Neural progenitor cell (in vitro differentiated cells): ENCODE measurements at regions not wholly inside any gene's neighbourhood (a gene's known extent, or its start where the extent isn't known, plus 50 kb on each side); places are given as distances from the start of the nearest gene placed in this dataset.

ENCODE experiments used
- DNase-seq: peaks from one replicate; pipeline ENCODE4 v3.0.0-alpha.2; 2016; ENCODE audit warnings: low spot score
- H2AFZ ChIP-seq: fragments of 200-600 bp; sonication (generic); replicated peaks from 2 replicates; pipeline ENCODE4 v1.6.1; 2016; ENCODE audit warnings: antibody characterized with exemption
- H3F3A ChIP-seq: fragments of 200-600 bp; sonication (generic); 2 replicates; pipeline ENCODE4 v1.6.1; 2016; ENCODE audit warnings: antibody characterized with exemption, low read depth
- H3K27ac ChIP-seq: fragments of 200-600 bp; sonication (generic); 2 replicates; pipeline ENCODE4 v1.5.1; 2016; ENCODE audit warnings: mild to moderate bottlenecking
- H3K27me3 ChIP-seq: fragments of 200-600 bp; sonication (generic); 2 replicates; pipeline ENCODE4 v1.6.1; 2016; ENCODE audit warnings: mild to moderate bottlenecking, moderate library complexity
- H3K36me3 ChIP-seq: fragments of 200-600 bp; sonication (generic); 2 replicates; pipeline ENCODE4 v1.5.1; 2016
- H3K4me1 ChIP-seq: fragments of 200-600 bp; sonication (generic); 2 replicates; pipeline ENCODE4 v1.6.1; 2016; ENCODE audit warnings: mixed run types
- H3K4me2 ChIP-seq: fragments of 200-600 bp; sonication (generic); 2 replicates; pipeline ENCODE4 v1.6.1; 2016
- H3K4me3 ChIP-seq: fragments of 200-600 bp; sonication (generic); 2 replicates; pipeline ENCODE4 v1.5.1; 2016
- H3K79me2 ChIP-seq: fragments of 200-600 bp; sonication (generic); 2 replicates; pipeline ENCODE4 v1.6.1; 2016; ENCODE audit warnings: low read depth
- H3K9ac ChIP-seq: fragments of 200-600 bp; sonication (generic); 2 replicates; pipeline ENCODE4 v1.6.1; 2016
- H3K9me3 ChIP-seq: fragments of 200-600 bp; sonication (generic); 2 replicates; pipeline ENCODE4 v1.5.1; 2016; ENCODE audit warnings: low read depth
- H4K20me1 ChIP-seq: fragments of 200-600 bp; sonication (generic); 2 replicates; pipeline ENCODE4 v1.6.1; 2016; ENCODE audit warnings: low read depth
- H3K27ac Mint-ChIP-seq: 3 replicates; pipeline ENCODE4 v1.8.0; 2021; ENCODE audit warnings: mixed read lengths
- H3K27me3 Mint-ChIP-seq: 2 replicates; pipeline ENCODE4 v1.8.0; 2022; ENCODE audit warnings: low read depth, mild to moderate bottlenecking, inconsistent platforms, moderate library complexity, mixed read lengths; ENCODE audit not compliant: insufficient read depth
- H3K36me3 Mint-ChIP-seq: 3 replicates; pipeline ENCODE4 v1.8.0; 2021; ENCODE audit warnings: mixed read lengths
- H3K4me1 Mint-ChIP-seq: 3 replicates; pipeline ENCODE4 v1.8.0; 2021; ENCODE audit warnings: mixed read lengths
- H3K4me3 Mint-ChIP-seq: 3 replicates; pipeline ENCODE4 v1.8.0; 2021; ENCODE audit warnings: mild to moderate bottlenecking, moderate library complexity, mixed read lengths
- H3K9me3 Mint-ChIP-seq: 3 replicates; pipeline ENCODE4 v1.8.0; 2020; ENCODE audit warnings: mixed read lengths
- EZH2 ChIP-seq: fragments of 200-600 bp; sonication (generic); IDR thresholded peaks from 2 replicates; pipeline ENCODE4 v1.6.1; 2017; ENCODE audit warnings: antibody characterized with exemption, mild to moderate bottlenecking, moderate library complexity
- EZH2phosphoT487 ChIP-seq: fragments of 200-600 bp; sonication (generic); IDR thresholded peaks from 2 replicates; pipeline ENCODE4 v1.6.1; 2017; ENCODE audit warnings: antibody characterized with exemption
- TF ChIP-seq, protein P1 (sequence below): fragments of 200-600 bp; sonication (generic); IDR thresholded peaks from 2 replicates; pipeline ENCODE4 v1.5.1; 2017; ENCODE audit warnings: antibody characterized with exemption, mild to moderate bottlenecking

DNA sequence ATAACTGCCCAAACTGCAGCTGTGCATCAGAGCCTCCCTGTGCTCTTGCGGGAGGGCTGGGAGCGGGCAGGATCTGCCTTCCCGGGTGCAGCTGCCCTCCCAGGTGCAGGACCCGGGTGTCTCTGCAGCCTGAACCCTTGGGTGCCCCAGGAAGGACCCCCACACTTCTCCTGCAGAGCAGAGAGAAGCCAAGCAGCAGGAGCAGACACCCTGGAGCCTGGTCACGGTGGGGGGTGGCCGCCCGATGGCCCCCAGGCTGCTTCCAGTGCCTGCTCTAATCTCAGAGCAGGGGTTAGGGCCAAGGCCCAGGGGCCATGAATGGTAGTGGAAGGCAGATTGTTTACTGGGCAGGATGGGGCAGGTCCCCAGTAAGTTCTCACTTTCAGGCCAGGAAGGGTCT, 83.0 kb downstream of the RHOU start:
- H3K27ac Mint-ChIP-seq = no peak overlapping the region
- Histone ChIP-seq H3F3A (no peaks in the 10 kb centered on the region), H3K9me3 (no peaks in the 10 kb centered on the region), H3K27me3 (no peaks in the 10 kb centered on the region), H3K9ac (no peak overlapping the region), H2AFZ (no peak overlapping the region), H3K79me2 (no peaks in the 10 kb centered on the region), H3K27ac (no peak overlapping the region), H3K4me2 (no peak overlapping the region), H3K4me1 (peaks cover 11% of the 10 kb centered on the region), H4K20me1 (no peaks in the 10 kb centered on the region), H3K4me3 (no peak overlapping the region), H3K36me3 (no peaks in the 10 kb centered on the region)
- H3K9me3 Mint-ChIP-seq = no peaks in the 10 kb centered on the region
- TF ChIP-seq EZH2 = no peak
- TF ChIP-seq, protein P1, sequence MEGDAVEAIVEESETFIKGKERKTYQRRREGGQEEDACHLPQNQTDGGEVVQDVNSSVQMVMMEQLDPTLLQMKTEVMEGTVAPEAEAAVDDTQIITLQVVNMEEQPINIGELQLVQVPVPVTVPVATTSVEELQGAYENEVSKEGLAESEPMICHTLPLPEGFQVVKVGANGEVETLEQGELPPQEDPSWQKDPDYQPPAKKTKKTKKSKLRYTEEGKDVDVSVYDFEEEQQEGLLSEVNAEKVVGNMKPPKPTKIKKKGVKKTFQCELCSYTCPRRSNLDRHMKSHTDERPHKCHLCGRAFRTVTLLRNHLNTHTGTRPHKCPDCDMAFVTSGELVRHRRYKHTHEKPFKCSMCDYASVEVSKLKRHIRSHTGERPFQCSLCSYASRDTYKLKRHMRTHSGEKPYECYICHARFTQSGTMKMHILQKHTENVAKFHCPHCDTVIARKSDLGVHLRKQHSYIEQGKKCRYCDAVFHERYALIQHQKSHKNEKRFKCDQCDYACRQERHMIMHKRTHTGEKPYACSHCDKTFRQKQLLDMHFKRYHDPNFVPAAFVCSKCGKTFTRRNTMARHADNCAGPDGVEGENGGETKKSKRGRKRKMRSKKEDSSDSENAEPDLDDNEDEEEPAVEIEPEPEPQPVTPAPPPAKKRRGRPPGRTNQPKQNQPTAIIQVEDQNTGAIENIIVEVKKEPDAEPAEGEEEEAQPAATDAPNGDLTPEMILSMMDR = no peak
- TF ChIP-seq EZH2phosphoT487 = no peak
- H3K27me3 Mint-ChIP-seq = peaks cover 3% of the 10 kb centered on the region
- H3K36me3 Mint-ChIP-seq = no peaks in the 10 kb centered on the region
- no peak overlapping the region for H3K4me3 Mint-ChIP-seq
- no peak for DNase-seq
- no peaks in the 10 kb centered on the region for H3K4me1 Mint-ChIP-seq

DNA sequence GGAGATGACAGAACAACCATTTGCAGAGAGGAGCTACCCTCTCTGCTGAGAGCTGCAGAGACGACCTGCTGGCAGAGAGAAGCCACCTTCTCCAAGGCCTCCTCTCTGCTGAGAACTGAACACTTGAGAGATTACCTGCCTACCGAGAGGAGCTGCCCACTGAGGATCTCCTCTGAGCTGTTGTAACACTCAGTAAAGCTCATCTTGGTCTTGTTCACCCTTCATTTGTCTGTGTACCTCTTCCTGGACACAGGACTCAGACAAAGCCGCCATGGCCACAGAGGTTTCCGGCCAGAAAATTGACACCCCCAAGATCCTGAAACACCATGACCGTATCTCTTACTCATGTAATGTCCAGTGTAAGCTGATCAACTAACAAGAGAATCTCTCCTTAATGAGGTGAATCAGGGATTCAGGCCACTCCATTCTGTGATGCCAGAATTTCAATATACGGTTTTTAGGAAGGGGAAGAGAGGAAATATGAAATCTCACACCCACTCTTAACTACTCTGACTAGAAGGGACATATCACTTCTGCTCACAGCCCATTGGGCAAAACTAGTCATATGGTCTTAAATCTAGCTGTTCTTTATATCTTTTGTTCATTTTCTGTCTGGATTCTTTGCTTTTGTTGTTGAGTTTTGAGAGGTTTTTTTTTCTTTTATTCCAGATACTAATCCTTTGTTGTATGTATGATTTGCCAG, 83.8 kb downstream of the RHOU start:
- H3K9me3 Mint-ChIP-seq = no peaks in the 10 kb centered on the region

DNA sequence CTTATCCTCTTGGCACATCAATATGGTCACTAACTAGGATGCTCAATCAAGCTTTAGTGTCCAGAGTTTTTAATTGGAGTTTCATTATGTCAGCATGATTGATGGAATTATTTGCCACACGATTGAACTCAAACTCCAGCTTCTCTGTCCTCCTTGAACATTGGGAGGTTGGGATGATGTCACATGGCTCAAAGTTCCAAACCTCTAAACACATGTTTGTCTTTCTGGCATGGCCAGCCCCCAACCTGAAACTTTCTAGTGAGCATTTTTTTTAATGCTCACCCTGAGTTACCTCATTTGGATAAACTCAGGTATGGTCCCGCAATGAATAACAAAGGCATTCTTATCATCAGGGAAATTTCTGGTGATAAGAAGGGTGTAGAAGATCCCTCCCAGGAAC, 86.0 kb downstream of the RHOU start:
- no peak overlapping the region for H3K9ac ChIP-seq
- H4K20me1 ChIP-seq = no peaks in the 10 kb centered on the region
- no peaks in the 10 kb centered on the region for H3K27me3 Mint-ChIP-seq
- H3K4me1 ChIP-seq = peaks cover 6% of the 10 kb centered on the region
- H3K4me3 Mint-ChIP-seq = no peak overlapping the region
- H3K27ac Mint-ChIP-seq = no peak overlapping the region
- H2AFZ ChIP-seq = no peak overlapping the region
- TF ChIP-seq, protein P1 = no peak
- TF ChIP-seq EZH2 (no peak), EZH2phosphoT487 (no peak)
- H3K36me3 ChIP-seq = no peaks in the 10 kb centered on the region
- no peaks in the 10 kb centered on the region for H3K9me3 Mint-ChIP-seq
- H3K27me3 ChIP-seq = no peaks in the 10 kb centered on the region
- no peaks in the 10 kb centered on the region for H3K79me2 ChIP-seq
- no peaks in the 10 kb centered on the region for H3K36me3 Mint-ChIP-seq
- no peaks in the 10 kb centered on the region for H3K9me3 ChIP-seq
- no peaks in the 10 kb centered on the region for H3F3A ChIP-seq
- no peaks in the 10 kb centered on the region for H3K4me1 Mint-ChIP-seq
- no peak for DNase-seq
- H3K4me3 ChIP-seq = no peak overlapping the region
- no peak overlapping the region for H3K27ac ChIP-seq
- H3K4me2 ChIP-seq = no peak overlapping the region

More for the DNA sequence above, 83.8 kb downstream of the RHOU start:
- H3K4me3 Mint-ChIP-seq = no peak overlapping the region
- H3K27ac Mint-ChIP-seq = no peak overlapping the region
- Histone ChIP-seq H3K4me2 (no peak overlapping the region), H3K9me3 (no peaks in the 10 kb centered on the region), H4K20me1 (no peaks in the 10 kb centered on the region), H3K36me3 (no peaks in the 10 kb centered on the region), H3K9ac (no peak overlapping the region), H3K4me1 (peaks cover 6% of the 10 kb centered on the region), H3F3A (no peaks in the 10 kb centered on the region), H3K27ac (no peak overlapping the region), H2AFZ (no peak overlapping the region), H3K27me3 (no peaks in the 10 kb centered on the region), H3K4me3 (no peak overlapping the region), H3K79me2 (no peaks in the 10 kb centered on the region)
- DNase-seq = no peak
- H3K27me3 Mint-ChIP-seq = peaks cover 3% of the 10 kb centered on the region
- no peak for TF ChIP-seq EZH2phosphoT487
- TF ChIP-seq EZH2 = no peak
- TF ChIP-seq, protein P1 = no peak
- no peaks in the 10 kb centered on the region for H3K4me1 Mint-ChIP-seq
- no peaks in the 10 kb centered on the region for H3K36me3 Mint-ChIP-seq
